Endodermal cell (in vitro differentiated cells): ENCODE measurements at regions not wholly inside any gene's neighbourhood (a gene's known extent, or its start where the extent isn't known, plus 50 kb on each side); places are given as distances from the start of the nearest gene placed in this dataset.

Source experiments
- DNase-seq: peaks from one replicate; pipeline ENCODE4 v3.0.0-alpha.2; 2017
- H3K27ac ChIP-seq: 2 replicates; pipeline ENCODE4 v1.5.1; 2013; ENCODE audit warnings: mild to moderate bottlenecking, low read depth, low read length, moderate library complexity
- H3K27me3 ChIP-seq: 2 replicates; pipeline ENCODE4 v1.6.1; 2013; ENCODE audit warnings: mild to moderate bottlenecking, low read length, moderate library complexity; ENCODE audit not compliant: insufficient read depth, control insufficient read depth, poor library complexity, severe bottlenecking
- H3K36me3 ChIP-seq: 2 replicates; pipeline ENCODE4 v1.7.0; 2013; ENCODE audit warnings: mild to moderate bottlenecking, low read length, moderate library complexity; ENCODE audit not compliant: control insufficient read depth, insufficient read depth
- H3K4me1 ChIP-seq: one replicate; pipeline ENCODE4 v1.7.0; 2013; ENCODE audit warnings: low read length; ENCODE audit not compliant: control insufficient read depth, insufficient read depth
- H3K4me3 ChIP-seq: 2 replicates; pipeline ENCODE4 v1.5.1; 2013; ENCODE audit warnings: mild to moderate bottlenecking, low read length, moderate library complexity
- H3K9ac ChIP-seq: 2 replicates; pipeline ENCODE4 v1.6.1; 2013; ENCODE audit warnings: mild to moderate bottlenecking, low read length, moderate library complexity; ENCODE audit not compliant: poor library complexity, severe bottlenecking; ENCODE audit errors: extremely low read depth
- H3K9me3 ChIP-seq: 2 replicates; pipeline ENCODE4 v1.6.1; 2013; ENCODE audit warnings: mild to moderate bottlenecking, low read length, moderate library complexity; ENCODE audit not compliant: control insufficient read depth
- H3K27ac Mint-ChIP-seq: 2 replicates; pipeline ENCODE4 v1.8.0; 2020; ENCODE audit warnings: mixed read lengths
- H3K27me3 Mint-ChIP-seq: 2 replicates; pipeline ENCODE4 v1.8.0; 2021; ENCODE audit warnings: mild to moderate bottlenecking, mixed read lengths; ENCODE audit not compliant: insufficient read depth
- H3K36me3 Mint-ChIP-seq: 2 replicates; pipeline ENCODE4 v1.8.0; 2020; ENCODE audit warnings: low read depth, mixed read lengths
- H3K4me1 Mint-ChIP-seq: 2 replicates; pipeline ENCODE4 v1.8.0; 2020; ENCODE audit warnings: mixed read lengths
- H3K4me3 Mint-ChIP-seq: 2 replicates; pipeline ENCODE4 v1.8.0; 2020; ENCODE audit warnings: mild to moderate bottlenecking, moderate library complexity, mixed read lengths
- H3K9me3 Mint-ChIP-seq: 2 replicates; pipeline ENCODE4 v1.8.0; 2020; ENCODE audit warnings: mild to moderate bottlenecking, mixed read lengths
- CTCF ChIP-seq: fragments of 200-600 bp; sonication (generic); conservative IDR thresholded peaks from 2 replicates; pipeline ENCODE4 v1.5.0; 2021; ENCODE audit warnings: antibody characterized with exemption, mild to moderate bottlenecking
- WGBS, 2 experiments: methylation state at CpG; one replicate each; pipeline versions ENCODE4 v1.1.5 to v1.1.7; 2013; ENCODE audit warnings: missing lambda C conversion rate in 2 of 2, mixed read lengths in 1 of 2; ENCODE audit not compliant: insufficient coverage in 1 of 2, insufficient read length in 1 of 2; 5-methylcytosine and 5-hydroxymethylcytosine counted together

DNA sequence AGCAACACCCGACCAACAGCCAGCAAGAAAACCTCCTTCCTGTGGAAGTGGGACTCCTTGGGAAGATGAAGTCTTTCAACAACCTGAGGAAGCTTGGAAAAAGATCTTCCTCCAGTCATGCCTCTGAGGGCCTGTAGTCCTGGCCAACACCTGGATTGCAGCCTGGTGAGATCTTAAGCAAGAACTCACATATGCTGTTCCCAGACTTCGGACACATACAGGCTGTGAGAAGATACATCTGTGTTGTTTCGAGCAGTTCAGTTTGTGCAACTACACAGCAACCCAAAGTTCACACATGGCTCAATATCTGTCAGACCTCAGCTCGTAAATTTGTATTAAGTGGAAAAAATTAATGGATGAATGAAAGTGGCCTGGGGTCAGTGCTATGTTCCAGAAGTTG lies 65.1 kb upstream of the UBAC2 start:
- 92 to 100% methylated on average over 2 to 4 of the region's 4 CpGs for WGBS, 2 experiments
- Mint-ChIP-seq H3K36me3 (no peaks in the 10 kb centered on the region), H3K27ac (no peak overlapping the region), H3K4me3 (no peak overlapping the region), H3K4me1 (peaks cover 10% of the 10 kb centered on the region), H3K27me3 (peaks cover 3% of the 10 kb centered on the region), H3K9me3 (peaks cover 12% of the 10 kb centered on the region)
- Histone ChIP-seq H3K36me3 (no peaks in the 10 kb centered on the region), H3K4me1 (no peaks in the 10 kb centered on the region), H3K27ac (no peak overlapping the region), H3K9ac (no peak overlapping the region), H3K9me3 (peaks cover under 1% of the 10 kb centered on the region), H3K4me3 (no peak overlapping the region), H3K27me3 (no peaks in the 10 kb centered on the region)
- no peak for TF ChIP-seq CTCF
- no peak for DNase-seq

- Mint-ChIP-seq H3K36me3 (no peaks in the 10 kb centered on the region), H3K27ac (no peak overlapping the region), H3K4me1 (peaks cover 10% of the 10 kb centered on the region), H3K9me3 (peaks cover 21% of the 10 kb centered on the region), H3K27me3 (peaks cover 3% of the 10 kb centered on the region), H3K4me3 (no peak overlapping the region)
- Histone ChIP-seq H3K9ac (no peak overlapping the region), H3K27me3 (no peaks in the 10 kb centered on the region), H3K4me3 (no peak overlapping the region), H3K9me3 (peaks cover 10% of the 10 kb centered on the region), H3K4me1 (no peaks in the 10 kb centered on the region), H3K36me3 (no peaks in the 10 kb centered on the region), H3K27ac (no peak overlapping the region)
- 77% methylated on average over 5 to 8 of the region's 8 CpGs for WGBS, 2 experiments
- DNase-seq = no peak
- no peak for TF ChIP-seq CTCF
Measured at GRCh38 chr13:99136427-99136954, 64.2 kb upstream of the UBAC2 start.

GRCh38 chr13:99140831-99141230 lies 59.8 kb upstream of the UBAC2 start:
- 92 to 93% methylated on average over 9 of the region's 9 CpGs for WGBS, 2 experiments
- no peaks in the 10 kb centered on the region for H3K27me3 Mint-ChIP-seq
- no peak overlapping the region for H3K27ac ChIP-seq
- H3K4me3 ChIP-seq = no peak overlapping the region
- H3K4me1 ChIP-seq = no peaks in the 10 kb centered on the region
- H3K9me3 ChIP-seq = peaks cover 11% of the 10 kb centered on the region
- H3K4me1 Mint-ChIP-seq = no peaks in the 10 kb centered on the region
- H3K9ac ChIP-seq = no peak overlapping the region
- no peak for DNase-seq
- no peaks in the 10 kb centered on the region for H3K36me3 ChIP-seq
- no peak for TF ChIP-seq CTCF
- no peaks in the 10 kb centered on the region for H3K36me3 Mint-ChIP-seq
- no peak overlapping the region for H3K4me3 Mint-ChIP-seq
- no peaks in the 10 kb centered on the region for H3K27me3 ChIP-seq
- H3K27ac Mint-ChIP-seq = no peak overlapping the region
- peaks cover 31% of the 10 kb centered on the region for H3K9me3 Mint-ChIP-seq
